HEK293T (cell line): ENCODE measurements at regions not wholly inside any gene's neighbourhood (a gene's known extent, or its start where the extent isn't known, plus 50 kb on each side); places are given as distances from the start of the nearest gene placed in this dataset.

Experiments used
- FOXK2 ChIP-seq: fragments of 450-650 bp; IDR thresholded peaks from 2 replicates; pipeline ENCODE4 v1.6.1; 2016; ENCODE audit warnings: mild to moderate bottlenecking
- FOXM1 ChIP-seq: fragments of 450-650 bp; IDR thresholded peaks from 2 replicates; pipeline ENCODE4 v1.6.1; 2017; ENCODE audit warnings: mild to moderate bottlenecking, borderline replicate concordance
- SP1 ChIP-seq: fragments of 450-650 bp; IDR thresholded peaks from 2 replicates; pipeline ENCODE4 v1.6.1; 2017

GRCh38 chr19:20470345-20471135 lies 95.0 kb downstream of the ZNF737 start:
- TF ChIP-seq FOXM1 (no peak), FOXK2 (no peak), SP1 (no peak)
